Nephron (organoid): ENCODE measurements at regions not wholly inside any gene's neighbourhood (a gene's known extent, or its start where the extent isn't known, plus 50 kb on each side); places are given as distances from the start of the nearest gene placed in this dataset.

Experiments
- H3K27ac Mint-ChIP-seq, 3 experiments: 2 replicates each; pipeline ENCODE4 v1.8.0; 2020; ENCODE audit warnings: mixed read lengths in 3 of 3, mild to moderate bottlenecking in 2 of 3, moderate library complexity in 1 of 3
- H3K27me3 Mint-ChIP-seq: 2 replicates; pipeline ENCODE4 v1.8.0; 2021; ENCODE audit warnings: low read depth, mild to moderate bottlenecking, moderate library complexity, mixed read lengths
- H3K36me3 Mint-ChIP-seq: 2 replicates; pipeline ENCODE4 v1.8.0; 2020; ENCODE audit warnings: low read depth, mixed read lengths
- H3K4me1 Mint-ChIP-seq: 2 replicates; pipeline ENCODE4 v1.8.0; 2020; ENCODE audit warnings: mixed read lengths
- H3K4me3 Mint-ChIP-seq, 3 experiments: 2 replicates each; pipeline ENCODE4 v1.8.0; 2020; ENCODE audit warnings: mild to moderate bottlenecking in 3 of 3, mixed read lengths in 3 of 3, moderate library complexity in 2 of 3
- H3K9me3 Mint-ChIP-seq: 2 replicates; pipeline ENCODE4 v1.8.0; 2020; ENCODE audit warnings: mixed read lengths
- TF ChIP-seq, protein P1 (sequence below), 3 experiments: fragments of 200-600 bp; sonication (generic); IDR thresholded peaks; one replicate each; pipeline ENCODE4 v1.5.0; 2021; ENCODE audit warnings: antibody characterized with exemption in 3 of 3; ENCODE audit not compliant: unreplicated experiment in 3 of 3

DNA sequence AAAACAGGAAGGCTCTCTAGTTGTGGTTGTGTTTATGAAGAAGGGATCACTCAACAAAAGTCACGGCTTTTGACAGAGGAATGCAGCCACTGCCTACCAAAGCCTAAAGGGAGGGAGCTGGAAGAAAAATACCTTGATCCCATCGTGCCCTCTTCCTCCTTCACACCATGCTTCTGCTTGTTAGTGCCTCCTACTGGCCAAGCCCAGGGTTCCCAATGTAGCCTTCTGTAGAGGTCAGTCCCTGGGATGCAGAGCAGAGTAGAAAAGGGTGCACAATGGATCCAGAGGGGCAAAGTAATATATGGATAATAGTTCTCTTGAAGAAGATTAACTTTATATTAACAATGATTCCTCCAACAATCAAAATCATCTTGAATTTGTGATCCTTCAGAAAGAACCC lies 293.5 kb upstream of the FERMT1 start:
- Mint-ChIP-seq H3K4me3 (no peak overlapping the region), H3K36me3 (no peaks in the 10 kb centered on the region), H3K4me1 (no peaks in the 10 kb centered on the region), H3K27ac (no peak overlapping the region), H3K27me3 (no peaks in the 10 kb centered on the region), H3K9me3 (no peaks in the 10 kb centered on the region)
- TF ChIP-seq, protein P1, sequence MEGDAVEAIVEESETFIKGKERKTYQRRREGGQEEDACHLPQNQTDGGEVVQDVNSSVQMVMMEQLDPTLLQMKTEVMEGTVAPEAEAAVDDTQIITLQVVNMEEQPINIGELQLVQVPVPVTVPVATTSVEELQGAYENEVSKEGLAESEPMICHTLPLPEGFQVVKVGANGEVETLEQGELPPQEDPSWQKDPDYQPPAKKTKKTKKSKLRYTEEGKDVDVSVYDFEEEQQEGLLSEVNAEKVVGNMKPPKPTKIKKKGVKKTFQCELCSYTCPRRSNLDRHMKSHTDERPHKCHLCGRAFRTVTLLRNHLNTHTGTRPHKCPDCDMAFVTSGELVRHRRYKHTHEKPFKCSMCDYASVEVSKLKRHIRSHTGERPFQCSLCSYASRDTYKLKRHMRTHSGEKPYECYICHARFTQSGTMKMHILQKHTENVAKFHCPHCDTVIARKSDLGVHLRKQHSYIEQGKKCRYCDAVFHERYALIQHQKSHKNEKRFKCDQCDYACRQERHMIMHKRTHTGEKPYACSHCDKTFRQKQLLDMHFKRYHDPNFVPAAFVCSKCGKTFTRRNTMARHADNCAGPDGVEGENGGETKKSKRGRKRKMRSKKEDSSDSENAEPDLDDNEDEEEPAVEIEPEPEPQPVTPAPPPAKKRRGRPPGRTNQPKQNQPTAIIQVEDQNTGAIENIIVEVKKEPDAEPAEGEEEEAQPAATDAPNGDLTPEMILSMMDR (IDR thresholded peaks at IDR 0.05; ENCODE audit: unreplicated experiment in 3 of 3), result no peak

GRCh38 chr20:6411651-6412050 lies 288.8 kb upstream of the FERMT1 start:
- Mint-ChIP-seq H3K4me1 (no peaks in the 10 kb centered on the region), H3K9me3 (no peaks in the 10 kb centered on the region), H3K4me3 (no peak overlapping the region), H3K27ac (no peak overlapping the region), H3K36me3 (no peaks in the 10 kb centered on the region), H3K27me3 (no peaks in the 10 kb centered on the region)
- TF ChIP-seq, protein P1 (IDR thresholded peaks at IDR 0.05; ENCODE audit: unreplicated experiment in 3 of 3), result no peak

DNA sequence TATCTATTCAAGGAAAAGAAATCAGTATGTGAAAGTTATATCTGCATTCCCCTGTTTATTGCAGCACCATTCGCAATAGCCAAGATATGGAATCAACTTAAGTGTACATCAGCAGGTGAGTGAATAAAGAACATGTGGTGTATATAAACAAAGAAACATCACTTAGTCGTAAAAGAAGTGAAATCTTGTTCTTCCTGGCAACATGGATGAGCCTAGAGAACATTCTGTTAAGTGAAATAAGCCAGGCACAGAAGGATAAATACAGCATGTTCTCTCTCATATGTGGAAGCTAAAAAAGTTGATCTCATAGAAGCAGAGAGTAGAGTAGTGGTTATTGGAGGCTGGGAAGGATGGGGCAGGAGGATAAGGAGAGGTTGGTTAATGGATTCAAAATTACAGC lies 287.9 kb upstream of the FERMT1 start:
- H3K4me3 Mint-ChIP-seq, result no peak overlapping the region
- TF ChIP-seq, protein P1 (IDR thresholded peaks at IDR 0.05; ENCODE audit: unreplicated experiment in 3 of 3), result no peak
- no peaks in the 10 kb centered on the region for H3K9me3 Mint-ChIP-seq
- H3K4me1 Mint-ChIP-seq, result no peaks in the 10 kb centered on the region
- H3K27ac Mint-ChIP-seq, result no peak overlapping the region
- H3K36me3 Mint-ChIP-seq, result no peaks in the 10 kb centered on the region
- no peaks in the 10 kb centered on the region for H3K27me3 Mint-ChIP-seq

GRCh38 chr20:6407163-6407562 lies 284.3 kb upstream of the FERMT1 start:
- TF ChIP-seq, protein P1 (IDR thresholded peaks at IDR 0.05; ENCODE audit: unreplicated experiment in 3 of 3), result no peak
- no peaks in the 10 kb centered on the region for H3K36me3 Mint-ChIP-seq

GRCh38 chr20:6401893-6402557 lies 279.2 kb upstream of the FERMT1 start:
- Mint-ChIP-seq H3K27me3 (no peaks in the 10 kb centered on the region), H3K4me3 (no peak overlapping the region), H3K9me3 (no peaks in the 10 kb centered on the region), H3K36me3 (no peaks in the 10 kb centered on the region), H3K27ac (peak overlapping the region in 1 of 3 experiments; percentile 40), H3K4me1 (peaks cover 7% of the 10 kb centered on the region)
- TF ChIP-seq, protein P1 (IDR thresholded peaks at IDR 0.05; ENCODE audit: unreplicated experiment in 3 of 3), result no peak

More at GRCh38 chr20:6407163-6407562, 284.3 kb upstream of the FERMT1 start:
- H3K9me3 Mint-ChIP-seq, result no peaks in the 10 kb centered on the region
- H3K27me3 Mint-ChIP-seq, result no peaks in the 10 kb centered on the region
- peaks cover under 1% of the 10 kb centered on the region for H3K4me1 Mint-ChIP-seq
- H3K27ac Mint-ChIP-seq, result no peak overlapping the region
- H3K4me3 Mint-ChIP-seq, result no peak overlapping the region

GRCh38 chr20:6397115-6397514 lies 274.3 kb upstream of the FERMT1 start:
- Mint-ChIP-seq H3K27me3 (no peaks in the 10 kb centered on the region), H3K9me3 (no peaks in the 10 kb centered on the region), H3K36me3 (no peaks in the 10 kb centered on the region), H3K27ac (no peak overlapping the region), H3K4me3 (no peak overlapping the region), H3K4me1 (peaks cover 6% of the 10 kb centered on the region)
- TF ChIP-seq, protein P1 (IDR thresholded peaks at IDR 0.05; ENCODE audit: unreplicated experiment in 3 of 3), result no peak
